HuH-7.5 (cell line): ENCODE measurements at regions not wholly inside any gene's neighbourhood (a gene's known extent, or its start where the extent isn't known, plus 50 kb on each side); places are given as distances from the start of the nearest gene placed in this dataset.
"Not testable (repeated sequence)": the region's sequence is repeated elsewhere in the genome, so short reads cannot be mapped to it uniquely, and the experiment has no call there.

Experiments
- DNase-seq: peaks from one replicate; pipeline ENCODE4 v3.0.0; 2011; ENCODE audit warnings: low spot score

GRCh38 chr12:5165296-5165970, 121.8 kb downstream of the KCNA5 start:
- DNase-seq, result no peak

GRCh38 chr12:5166976-5167375, 123.3 kb downstream of the KCNA5 start:
- no peak for DNase-seq

GRCh38 chr12:5168148-5168547, 124.5 kb downstream of the KCNA5 start:
- DNase-seq, result no peak

- no peak for DNase-seq
Measured at GRCh38 chr12:5170844-5171243, 127.2 kb downstream of the KCNA5 start.

- peak; percentile 46 for DNase-seq
Measured at GRCh38 chr12:5171701-5172100, 128.0 kb downstream of the KCNA5 start.

- DNase-seq, result no peak
Measured at GRCh38 chr12:5172886-5173285, 129.2 kb downstream of the KCNA5 start.

- no peak for DNase-seq
Measured at GRCh38 chr12:5173511-5174011, 129.9 kb downstream of the KCNA5 start.

- not testable (repeated sequence) for DNase-seq
Measured at GRCh38 chr12:5175415-5175814, 131.7 kb downstream of the KCNA5 start.

- no peak for DNase-seq
Measured at GRCh38 chr12:5176036-5176435, 132.4 kb downstream of the KCNA5 start.

- DNase-seq, result no peak
Measured at GRCh38 chr12:5177096-5177495, 133.4 kb downstream of the KCNA5 start.

GRCh38 chr12:5177731-5178130, 134.1 kb downstream of the KCNA5 start:
- DNase-seq, result no peak

- no peak for DNase-seq
Measured at GRCh38 chr12:5178571-5178970, 134.9 kb downstream of the KCNA5 start.

GRCh38 chr12:5180496-5180895, 136.8 kb downstream of the KCNA5 start:
- DNase-seq, result no peak

GRCh38 chr12:5184186-5184585, 140.5 kb downstream of the KCNA5 start:
- DNase-seq, result no peak

GRCh38 chr12:5185435-5186069, 141.9 kb downstream of the KCNA5 start:
- DNase-seq, result no peak

GRCh38 chr12:5186715-5187114, 143.0 kb downstream of the KCNA5 start:
- no peak for DNase-seq

GRCh38 chr12:5187136-5187535, 143.5 kb downstream of the KCNA5 start:
- no peak for DNase-seq

GRCh38 chr12:5188472-5188871, 144.8 kb downstream of the KCNA5 start:
- DNase-seq, result no peak

- DNase-seq, result no peak
Measured at GRCh38 chr12:5189173-5189572, 145.5 kb downstream of the KCNA5 start.

- no peak for DNase-seq
Measured at GRCh38 chr12:5191803-5192538, 148.3 kb downstream of the KCNA5 start.

- no peak for DNase-seq
Measured at GRCh38 chr12:5192726-5193125, 149.0 kb downstream of the KCNA5 start.

GRCh38 chr12:5194306-5194705, 150.6 kb downstream of the KCNA5 start:
- DNase-seq, result no peak

- no peak for DNase-seq
Measured at GRCh38 chr12:5195244-5195643, 151.6 kb downstream of the KCNA5 start.
